ENCODE measurements at regions not wholly inside any gene's neighbourhood (a gene's known extent, or its start where the extent isn't known, plus 50 kb on each side); places are given as distances from the start of the nearest gene placed in this dataset.

GRCh38 chr6:90793771-90794170 lies 206.9 kb upstream of the MAP3K7 start:
- no peak for DNase-seq

- DNase-seq: no peak
Measured at GRCh38 chr6:90790696-90791095, 203.8 kb upstream of the MAP3K7 start.

- no peak for DNase-seq
Measured at GRCh38 chr6:90790058-90790457, 203.2 kb upstream of the MAP3K7 start.

- DNase-seq: no peak
Measured at GRCh38 chr6:90788781-90789180, 201.9 kb upstream of the MAP3K7 start.

GRCh38 chr6:90787446-90787845 lies 200.6 kb upstream of the MAP3K7 start:
- no peak for DNase-seq

GRCh38 chr6:90780778-90781177 lies 193.9 kb upstream of the MAP3K7 start:
- no peak for DNase-seq

GRCh38 chr6:90780141-90780540 lies 193.3 kb upstream of the MAP3K7 start:
- DNase-seq: no peak

GRCh38 chr6:90778417-90779203 lies 191.7 kb upstream of the MAP3K7 start:
- no peak for DNase-seq

GRCh38 chr6:90770778-90771177 lies 183.9 kb upstream of the MAP3K7 start:
- DNase-seq: no peak

- DNase-seq: peak; percentile 33
Measured at GRCh38 chr6:90765895-90766294, 179.0 kb upstream of the MAP3K7 start.

- DNase-seq: no peak
Measured at GRCh38 chr6:90765491-90765890, 178.6 kb upstream of the MAP3K7 start.

- no peak for DNase-seq
Measured at GRCh38 chr6:90764001-90764400, 177.1 kb upstream of the MAP3K7 start.

- DNase-seq: no peak
Measured at GRCh38 chr6:90759664-90760063, 172.8 kb upstream of the MAP3K7 start.

GRCh38 chr6:90758741-90759140 lies 171.9 kb upstream of the MAP3K7 start:
- DNase-seq: no peak

GRCh38 chr6:90753820-90754643 lies 167.2 kb upstream of the MAP3K7 start:
- DNase-seq: no peak

GRCh38 chr6:90739802-90740201 lies 152.9 kb upstream of the MAP3K7 start:
- no peak for DNase-seq

- no peak for DNase-seq
Measured at GRCh38 chr6:90739339-90739738, 152.5 kb upstream of the MAP3K7 start.

GRCh38 chr6:90730151-90730673 lies 143.3 kb upstream of the MAP3K7 start:
- DNase-seq: no peak

- DNase-seq: no peak
Measured at GRCh38 chr6:90729057-90729456, 142.2 kb upstream of the MAP3K7 start.

GRCh38 chr6:90722648-90723047 lies 135.8 kb upstream of the MAP3K7 start:
- DNase-seq: no peak

GRCh38 chr6:90720404-90720803 lies 133.5 kb upstream of the MAP3K7 start:
- DNase-seq: no peak

- DNase-seq: no peak
Measured at GRCh38 chr6:90719321-90720195, 132.7 kb upstream of the MAP3K7 start.

GRCh38 chr6:90716376-90716775 lies 129.5 kb upstream of the MAP3K7 start:
- no peak for DNase-seq

Data from DMS153 (cell line).